ENCODE measurements at regions not wholly inside any gene's neighbourhood (a gene's known extent, or its start where the extent isn't known, plus 50 kb on each side); places are given as distances from the start of the nearest gene placed in this dataset.
A peak's percentile ranks its signal among the peaks of the same experiment; 100 is the strongest.

GRCh38 chr7:28293527-28293835, 112.9 kb upstream of the JAZF1 start:
- DNase-seq: no peak

- DNase-seq: peak; percentile 5
Measured at GRCh38 chr7:28296571-28297483, 115.5 kb upstream of the CREB5 start.

GRCh38 chr7:28297801-28298459, 114.4 kb upstream of the CREB5 start:
- no peak for DNase-seq

GRCh38 chr7:28298870-28299518, 113.3 kb upstream of the CREB5 start:
- DNase-seq: no peak

GRCh38 chr7:28299556-28299955, 112.8 kb upstream of the CREB5 start:
- DNase-seq: no peak

- no peak for DNase-seq
Measured at GRCh38 chr7:28300488-28300887, 111.8 kb upstream of the CREB5 start.

DNA sequence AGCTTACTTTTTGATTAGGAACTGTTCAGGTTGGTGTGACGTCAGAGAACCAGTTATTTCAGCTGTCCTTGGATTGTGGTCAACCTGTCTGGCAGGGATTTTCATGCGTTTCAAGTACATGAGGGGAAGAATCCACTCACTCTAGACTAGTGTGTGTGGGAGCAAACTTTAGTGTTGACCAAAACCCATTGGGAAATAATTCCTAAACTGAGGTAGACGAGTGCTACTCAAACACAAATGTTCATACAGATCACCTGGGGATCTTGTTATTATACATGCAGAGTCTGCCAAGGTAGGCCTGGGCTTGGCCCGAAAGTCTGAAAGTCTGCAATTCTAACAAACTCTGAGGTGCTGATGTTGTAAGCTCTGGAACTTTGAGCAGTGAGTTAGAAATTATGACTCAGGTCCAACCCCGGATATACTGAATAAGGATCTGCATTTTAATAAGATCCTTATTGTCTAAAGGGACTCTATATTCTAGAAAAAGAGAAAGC, 111.1 kb upstream of the CREB5 start:
- no peak for DNase-seq

DNA sequence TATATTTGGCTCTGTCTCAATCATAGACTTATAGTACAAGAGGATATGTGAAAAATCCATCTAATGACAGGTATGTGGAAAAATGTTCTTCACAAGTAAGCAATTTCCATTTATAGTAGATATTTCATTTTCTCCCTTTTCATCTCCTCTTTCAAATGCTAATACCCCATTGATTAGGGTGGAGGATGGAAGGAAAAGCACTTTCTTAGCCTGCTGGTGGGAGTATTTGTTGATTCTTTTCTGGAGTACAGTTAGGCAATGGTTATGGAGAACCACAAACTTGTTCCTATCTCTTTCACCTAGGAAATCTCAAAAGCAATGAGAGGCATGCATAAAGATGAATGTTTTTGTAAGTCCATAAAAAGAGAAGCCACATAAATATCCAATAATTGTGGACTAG, 108.0 kb upstream of the CREB5 start:
- no peak for DNase-seq

DNA sequence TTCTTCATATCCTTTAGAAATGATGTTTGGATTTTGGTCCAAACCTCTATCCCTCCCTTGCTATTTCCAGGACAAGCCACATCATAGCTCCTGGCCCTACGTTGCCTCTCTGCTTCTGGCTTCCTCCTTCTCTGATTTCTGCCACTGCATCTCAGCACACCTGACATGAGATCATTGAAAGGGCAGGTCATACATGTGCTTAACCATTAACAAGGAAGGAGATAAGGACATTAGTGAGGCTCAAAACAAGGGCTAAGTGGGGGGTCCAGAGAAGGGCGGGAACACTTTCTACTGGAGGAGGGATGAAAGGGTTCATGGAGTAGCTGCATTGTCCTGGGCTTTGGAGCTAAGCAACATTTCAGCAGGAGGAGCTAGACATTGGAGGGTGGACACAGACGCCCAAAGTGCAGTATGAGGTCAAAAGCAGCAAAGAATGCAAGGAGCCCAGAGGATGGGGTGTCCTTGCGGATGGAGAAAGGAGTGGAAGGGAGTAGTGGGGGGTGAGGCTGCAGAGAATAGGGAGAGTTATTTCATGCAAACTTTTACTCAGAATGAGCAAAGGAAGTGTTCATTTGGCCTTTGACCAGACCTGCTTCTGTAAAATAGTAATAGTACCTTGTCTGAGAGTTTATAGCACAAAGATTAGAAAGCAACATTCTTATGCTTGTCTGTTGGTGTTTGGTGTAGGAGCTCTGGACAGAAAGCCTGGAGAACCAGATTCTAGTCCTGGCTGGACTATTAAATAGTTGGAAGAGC, 102.4 kb upstream of the CREB5 start:
- no peak for DNase-seq

- DNase-seq: no peak
Measured at GRCh38 chr7:28310460-28310848, 101.9 kb upstream of the CREB5 start.

DNA sequence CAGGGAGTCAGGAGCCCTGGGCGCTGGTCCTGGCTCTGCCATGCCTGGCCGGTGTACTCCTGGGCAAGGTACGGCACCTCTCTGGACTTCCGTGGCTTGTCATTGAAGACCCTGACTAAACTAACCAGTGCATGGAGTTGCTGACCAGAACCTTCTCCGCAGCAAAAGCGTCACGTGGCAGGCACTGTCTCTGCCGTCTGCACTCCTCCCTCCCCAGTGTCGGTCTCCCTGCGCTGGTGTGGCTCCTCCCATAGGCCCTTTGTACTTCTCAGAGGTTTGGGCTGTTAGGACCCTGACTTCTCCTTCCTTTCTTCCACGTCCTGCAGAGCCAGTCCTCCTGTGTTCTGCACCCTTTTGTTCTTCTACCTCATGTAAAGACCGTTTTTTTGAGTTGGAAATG, 100.6 kb upstream of the CREB5 start:
- DNase-seq: no peak

GRCh38 chr7:28312948-28313347, 99.4 kb upstream of the CREB5 start:
- DNase-seq: no peak

- DNase-seq: no peak
Measured at GRCh38 chr7:28314841-28315240, 97.5 kb upstream of the CREB5 start.

GRCh38 chr7:28315565-28316410, 96.5 kb upstream of the CREB5 start:
- DNase-seq: no peak

GRCh38 chr7:28316489-28316888, 95.8 kb upstream of the CREB5 start:
- no peak for DNase-seq

DNA sequence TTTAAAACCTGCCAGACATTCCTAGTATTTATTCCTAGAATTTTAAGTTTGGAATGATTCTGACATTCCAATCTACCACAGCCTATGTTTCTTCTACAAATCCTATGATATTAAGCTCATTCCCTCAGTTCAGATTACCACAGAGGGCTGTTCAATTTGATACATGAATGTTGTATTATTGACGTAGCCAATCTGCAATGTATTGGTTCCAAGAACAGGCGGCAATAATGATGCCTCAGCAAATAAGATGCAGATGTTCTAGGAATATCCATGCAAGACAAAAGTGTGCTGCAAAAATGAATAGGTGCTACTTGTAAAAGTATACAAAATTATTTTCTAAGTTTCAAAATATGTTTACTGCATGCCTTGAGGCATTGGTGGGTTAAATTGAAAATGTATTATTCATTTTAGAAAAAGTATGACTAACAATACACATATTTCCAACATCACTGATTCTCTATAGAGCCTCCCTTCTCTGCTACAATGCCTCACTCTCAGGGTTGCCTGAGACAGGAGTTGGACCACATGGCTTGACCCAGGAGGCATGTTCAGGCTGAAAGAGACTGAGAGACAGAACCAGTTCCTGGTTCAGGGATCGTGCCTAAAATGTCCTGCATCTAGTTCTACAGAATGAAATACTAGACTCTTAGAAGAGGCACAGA, 94.1 kb upstream of the CREB5 start:
- DNase-seq: no peak

DNA sequence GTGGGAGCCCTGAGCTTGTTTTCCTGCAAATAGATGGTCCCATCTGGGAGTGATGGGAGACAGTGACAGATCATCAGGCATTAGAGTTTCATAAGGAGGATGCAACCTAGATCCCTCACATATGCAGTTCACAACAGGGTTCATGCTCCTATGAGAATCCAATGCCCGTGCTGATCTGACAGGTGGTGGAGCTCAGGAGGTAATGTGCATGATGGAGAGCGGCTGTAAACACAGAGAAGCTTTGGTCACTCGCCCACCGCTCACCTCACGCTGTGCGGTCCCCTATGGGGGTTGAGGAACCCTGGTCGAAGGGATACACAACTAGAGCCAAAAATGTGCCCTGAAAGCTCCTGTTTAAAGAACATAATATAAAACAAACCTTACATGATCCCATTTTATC, 88.5 kb upstream of the CREB5 start:
- DNase-seq: no peak

- no peak for DNase-seq
Measured at GRCh38 chr7:28328146-28328545, 84.2 kb upstream of the CREB5 start.

- no peak for DNase-seq
Measured at GRCh38 chr7:28328822-28329660, 83.3 kb upstream of the CREB5 start.

GRCh38 chr7:28329661-28330363, 82.5 kb upstream of the CREB5 start:
- no peak for DNase-seq
